GM12878 (cell line): ENCODE measurements at regions not wholly inside any gene's neighbourhood (a gene's known extent, or its start where the extent isn't known, plus 50 kb on each side); places are given as distances from the start of the nearest gene placed in this dataset.

Experiments used
- ATAC-seq: fragments of 200-7000 bp; cut with Tn5 transposase; 3 replicates; pipeline ENCODE4 v1.9.1; 2020; ENCODE audit warnings: mild to moderate bottlenecking, moderate library complexity
- BruUV-seq: library from RNA; stranded (reverse); fragments of 400-500 nt; replicated peaks from 2 replicates; lab custom pipeline; 2021; lab: Mats Ljungman, UMichigan
- CTCF ChIA-PET: fragments of 300-600 bp; sonication (Branson Sonifier 250); formaldehyde crosslinking; extraction: SDS; loops from one replicate; lab custom pipeline; 2021; ENCODE audit warnings: inconsistent platforms; lab: Yijun Ruan, JAX
- POLR2A ChIA-PET: fragments of 350-600 bp; formaldehyde crosslinking; extraction: SDS; loops from one replicate; lab custom pipeline; 2021; ENCODE audit warnings: inconsistent platforms; lab: Charles Lee
- RAD21 ChIA-PET: fragments of 300-600 bp; sonication (Branson Sonifier 250); formaldehyde crosslinking; loops from one replicate; lab custom pipeline; 2023; ENCODE audit warnings: antibody characterized with exemption; ENCODE audit not compliant: unreplicated experiment; lab: Charles Lee
- SMC1A ChIA-PET: fragments of 300-600 bp; sonication (Branson Sonifier 250); formaldehyde crosslinking; loops from one replicate; lab custom pipeline; 2023; ENCODE audit not compliant: unreplicated experiment, uncharacterized antibody; lab: Charles Lee
- DNase-seq: peaks from one replicate; pipeline ENCODE4 v3.0.0-alpha.2; 2011; ENCODE audit warnings: low read depth, low spot score
- FAIRE-seq: peaks from 3 replicates; lab custom pipeline; 2011; peaks lifted over from hg19 to GRCh38; lab: Jason Lieb, UNC
- H2AFZ ChIP-seq: 2 replicates; pipeline ENCODE4 v1.6.0; 2011; ENCODE audit warnings: low read depth, low read length, control low read depth; ENCODE audit not compliant: control insufficient read depth
- H3K27ac ChIP-seq: 2 replicates; pipeline ENCODE4 v1.5.1; 2011; ENCODE audit warnings: control low read depth; ENCODE audit not compliant: control insufficient read depth, insufficient read depth
- H3K27me3 ChIP-seq, 2 experiments: replicated peaks in 1 of 2; 2 replicates each; pipeline versions ENCODE4 v1.6.0 to v1.6.1; 2011; ENCODE audit warnings: low read length in 1 of 2; ENCODE audit not compliant: control insufficient read depth in 2 of 2, insufficient read depth in 2 of 2
- H3K36me3 ChIP-seq, 2 experiments: 2 replicates each; pipeline ENCODE4 v1.5.1; 2011; ENCODE audit warnings: low read length in 1 of 2; ENCODE audit not compliant: control insufficient read depth in 2 of 2, insufficient read depth in 2 of 2
- H3K4me1 ChIP-seq: 2 replicates; pipeline ENCODE4 v1.6.1; 2011; ENCODE audit warnings: mild to moderate bottlenecking, low read length, moderate library complexity, mixed read lengths; ENCODE audit not compliant: control insufficient read depth, insufficient read depth
- H3K4me2 ChIP-seq: 2 replicates; pipeline ENCODE4 v1.6.0; 2011; ENCODE audit warnings: control low read depth; ENCODE audit not compliant: control insufficient read depth, insufficient read depth
- H3K4me3 ChIP-seq: fragments of 200-600 bp; sonication (generic); 2 replicates; pipeline ENCODE4 v1.5.1; 2016
- H3K79me2 ChIP-seq: 2 replicates; pipeline ENCODE4 v1.6.0; 2011; ENCODE audit warnings: low read length; ENCODE audit not compliant: control insufficient read depth, insufficient read depth
- H3K9ac ChIP-seq: 2 replicates; pipeline ENCODE4 v1.8.0; 2011; ENCODE audit warnings: low read length, control low read depth, mixed read lengths; ENCODE audit not compliant: control insufficient read depth, insufficient read depth
- H3K9me3 ChIP-seq: replicated peaks from 3 replicates; pipeline ENCODE4 v1.5.1; 2011; ENCODE audit warnings: mild to moderate bottlenecking, low read length; ENCODE audit not compliant: control insufficient read depth, insufficient read depth
- H4K20me1 ChIP-seq: 2 replicates; pipeline ENCODE4 v1.6.0; 2011; ENCODE audit not compliant: control insufficient read depth, insufficient read depth
- CHD2 ChIP-seq: IDR thresholded peaks from 2 replicates; pipeline ENCODE4 v1.6.1; 2011; ENCODE audit warnings: low read depth, low read length, improper control_type of control experiment, borderline replicate concordance
- CHD4 ChIP-seq: fragments of 200-600 bp; sonication (generic); IDR thresholded peaks from 2 replicates; pipeline ENCODE4 v1.6.1; 2016; ENCODE audit warnings: mild to moderate bottlenecking
- MYC ChIP-seq: IDR thresholded peaks from 2 replicates; pipeline ENCODE4 v1.6.1; 2011; ENCODE audit warnings: mild to moderate bottlenecking, low read length, moderate library complexity, inconsistent platforms; ENCODE audit not compliant: insufficient read depth, insufficient replicate concordance, insufficient read length, severe bottlenecking
- RUNX3 ChIP-seq: IDR thresholded peaks from 2 replicates; pipeline ENCODE4 v1.6.1; 2012; ENCODE audit warnings: low read length, inconsistent platforms
- SIN3A ChIP-seq: IDR thresholded peaks from 2 replicates; pipeline ENCODE4 v1.6.1; 2012; ENCODE audit warnings: low read depth, low read length, improper control_type of control experiment
- WGBS: methylation state at CpG from one replicate; pipeline ENCODE4 v1.1.6; 2016; ENCODE audit warnings: low lambda C conversion rate; ENCODE audit not compliant: insufficient replicate concordance, insufficient coverage; ENCODE audit errors: missing lambda C conversion rate; 5-methylcytosine and 5-hydroxymethylcytosine counted together
- in situ Hi-C: fragments of 300-500 bp; cut with MboI; formaldehyde crosslinking; loops from 9 replicates; pipeline ENCODE4 v1.14.3; 2018; ENCODE audit warnings: mixed read lengths
- intact Hi-C: fragments of 100-400 bp; cut with micrococcal nuclease; formaldehyde crosslinking; loops from one replicate; pipeline ENCODE4 v1.14.2; 2022; ENCODE audit not compliant: unreplicated experiment
- TF ChIP-seq, protein P1 (sequence below): fragments of 450-650 bp; IDR thresholded peaks from 2 replicates; pipeline ENCODE4 v1.6.1; 2016; ENCODE audit warnings: mild to moderate bottlenecking, moderate library complexity, borderline replicate concordance
- TF ChIP-seq, protein P2 (sequence below): fragments of 450-650 bp; IDR thresholded peaks from 2 replicates; pipeline ENCODE4 v1.6.1; 2016; ENCODE audit warnings: mild to moderate bottlenecking
- TF ChIP-seq, protein P3 (sequence below): fragments of 450-650 bp; formaldehyde crosslinking; IDR thresholded peaks from 2 replicates; pipeline ENCODE4 v1.4.0; 2020; ENCODE audit warnings: mild to moderate bottlenecking, moderate library complexity

DNA sequence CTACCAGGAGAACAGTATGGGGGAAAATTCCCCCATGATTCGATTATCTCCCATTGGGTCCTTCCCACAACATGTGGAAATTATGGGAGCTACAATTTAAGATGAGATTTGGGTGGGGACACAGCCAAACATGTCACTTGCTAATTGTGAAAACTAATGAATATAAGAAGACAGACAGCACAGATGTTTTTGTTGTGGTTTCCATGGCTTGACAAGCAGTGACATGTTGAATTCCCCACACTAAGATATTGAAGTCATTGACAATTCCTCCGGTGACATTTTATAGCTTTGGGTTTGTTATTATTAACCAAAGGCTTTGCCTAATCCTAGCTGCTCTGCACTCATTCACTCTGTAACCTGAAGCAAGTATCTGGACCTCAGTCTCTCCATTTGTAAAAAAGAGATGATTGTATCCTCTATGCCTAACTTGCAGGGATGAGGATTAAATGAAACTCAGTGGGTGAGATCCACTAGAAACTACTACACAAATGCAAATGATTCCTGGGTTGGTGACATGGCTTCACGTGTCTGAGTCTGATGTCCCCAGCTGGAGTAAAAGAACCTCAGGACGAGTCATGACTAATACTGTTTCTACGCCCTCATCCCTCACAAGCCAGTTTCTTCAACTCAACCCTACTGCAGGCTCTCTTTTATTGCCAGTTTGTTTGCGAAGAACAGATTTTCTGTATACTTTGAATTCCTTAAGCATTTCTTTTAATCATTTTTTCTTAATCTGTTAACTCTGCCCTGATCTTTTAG is 71.6 kb downstream of the ASCL1 start:
- 45% methylated on average over 6 of the region's 6 CpGs for WGBS
- TF ChIP-seq MYC: no peak
- TF ChIP-seq, protein P1, sequence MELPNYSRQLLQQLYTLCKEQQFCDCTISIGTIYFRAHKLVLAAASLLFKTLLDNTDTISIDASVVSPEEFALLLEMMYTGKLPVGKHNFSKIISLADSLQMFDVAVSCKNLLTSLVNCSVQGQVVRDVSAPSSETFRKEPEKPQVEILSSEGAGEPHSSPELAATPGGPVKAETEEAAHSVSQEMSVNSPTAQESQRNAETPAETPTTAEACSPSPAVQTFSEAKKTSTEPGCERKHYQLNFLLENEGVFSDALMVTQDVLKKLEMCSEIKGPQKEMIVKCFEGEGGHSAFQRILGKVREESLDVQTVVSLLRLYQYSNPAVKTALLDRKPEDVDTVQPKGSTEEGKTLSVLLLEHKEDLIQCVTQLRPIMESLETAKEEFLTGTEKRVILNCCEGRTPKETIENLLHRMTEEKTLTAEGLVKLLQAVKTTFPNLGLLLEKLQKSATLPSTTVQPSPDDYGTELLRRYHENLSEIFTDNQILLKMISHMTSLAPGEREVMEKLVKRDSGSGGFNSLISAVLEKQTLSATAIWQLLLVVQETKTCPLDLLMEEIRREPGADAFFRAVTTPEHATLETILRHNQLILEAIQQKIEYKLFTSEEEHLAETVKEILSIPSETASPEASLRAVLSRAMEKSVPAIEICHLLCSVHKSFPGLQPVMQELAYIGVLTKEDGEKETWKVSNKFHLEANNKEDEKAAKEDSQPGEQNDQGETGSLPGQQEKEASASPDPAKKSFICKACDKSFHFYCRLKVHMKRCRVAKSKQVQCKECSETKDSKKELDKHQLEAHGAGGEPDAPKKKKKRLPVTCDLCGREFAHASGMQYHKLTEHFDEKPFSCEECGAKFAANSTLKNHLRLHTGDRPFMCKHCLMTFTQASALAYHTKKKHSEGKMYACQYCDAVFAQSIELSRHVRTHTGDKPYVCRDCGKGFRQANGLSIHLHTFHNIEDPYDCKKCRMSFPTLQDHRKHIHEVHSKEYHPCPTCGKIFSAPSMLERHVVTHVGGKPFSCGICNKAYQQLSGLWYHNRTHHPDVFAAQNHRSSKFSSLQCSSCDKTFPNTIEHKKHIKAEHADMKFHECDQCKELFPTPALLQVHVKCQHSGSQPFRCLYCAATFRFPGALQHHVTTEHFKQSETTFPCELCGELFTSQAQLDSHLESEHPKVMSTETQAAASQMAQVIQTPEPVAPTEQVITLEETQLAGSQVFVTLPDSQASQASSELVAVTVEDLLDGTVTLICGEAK: no peak
- TF ChIP-seq RUNX3: peak; percentile 51; the same call in 1 of the 2 replicates
- TF ChIP-seq, protein P2, sequence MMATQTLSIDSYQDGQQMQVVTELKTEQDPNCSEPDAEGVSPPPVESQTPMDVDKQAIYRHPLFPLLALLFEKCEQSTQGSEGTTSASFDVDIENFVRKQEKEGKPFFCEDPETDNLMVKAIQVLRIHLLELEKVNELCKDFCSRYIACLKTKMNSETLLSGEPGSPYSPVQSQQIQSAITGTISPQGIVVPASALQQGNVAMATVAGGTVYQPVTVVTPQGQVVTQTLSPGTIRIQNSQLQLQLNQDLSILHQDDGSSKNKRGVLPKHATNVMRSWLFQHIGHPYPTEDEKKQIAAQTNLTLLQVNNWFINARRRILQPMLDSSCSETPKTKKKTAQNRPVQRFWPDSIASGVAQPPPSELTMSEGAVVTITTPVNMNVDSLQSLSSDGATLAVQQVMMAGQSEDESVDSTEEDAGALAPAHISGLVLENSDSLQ: peak; percentile 52
- no peak for TF ChIP-seq CHD4
- no peak for TF ChIP-seq SIN3A
- TF ChIP-seq CHD2: no peak
- TF ChIP-seq, protein P3, sequence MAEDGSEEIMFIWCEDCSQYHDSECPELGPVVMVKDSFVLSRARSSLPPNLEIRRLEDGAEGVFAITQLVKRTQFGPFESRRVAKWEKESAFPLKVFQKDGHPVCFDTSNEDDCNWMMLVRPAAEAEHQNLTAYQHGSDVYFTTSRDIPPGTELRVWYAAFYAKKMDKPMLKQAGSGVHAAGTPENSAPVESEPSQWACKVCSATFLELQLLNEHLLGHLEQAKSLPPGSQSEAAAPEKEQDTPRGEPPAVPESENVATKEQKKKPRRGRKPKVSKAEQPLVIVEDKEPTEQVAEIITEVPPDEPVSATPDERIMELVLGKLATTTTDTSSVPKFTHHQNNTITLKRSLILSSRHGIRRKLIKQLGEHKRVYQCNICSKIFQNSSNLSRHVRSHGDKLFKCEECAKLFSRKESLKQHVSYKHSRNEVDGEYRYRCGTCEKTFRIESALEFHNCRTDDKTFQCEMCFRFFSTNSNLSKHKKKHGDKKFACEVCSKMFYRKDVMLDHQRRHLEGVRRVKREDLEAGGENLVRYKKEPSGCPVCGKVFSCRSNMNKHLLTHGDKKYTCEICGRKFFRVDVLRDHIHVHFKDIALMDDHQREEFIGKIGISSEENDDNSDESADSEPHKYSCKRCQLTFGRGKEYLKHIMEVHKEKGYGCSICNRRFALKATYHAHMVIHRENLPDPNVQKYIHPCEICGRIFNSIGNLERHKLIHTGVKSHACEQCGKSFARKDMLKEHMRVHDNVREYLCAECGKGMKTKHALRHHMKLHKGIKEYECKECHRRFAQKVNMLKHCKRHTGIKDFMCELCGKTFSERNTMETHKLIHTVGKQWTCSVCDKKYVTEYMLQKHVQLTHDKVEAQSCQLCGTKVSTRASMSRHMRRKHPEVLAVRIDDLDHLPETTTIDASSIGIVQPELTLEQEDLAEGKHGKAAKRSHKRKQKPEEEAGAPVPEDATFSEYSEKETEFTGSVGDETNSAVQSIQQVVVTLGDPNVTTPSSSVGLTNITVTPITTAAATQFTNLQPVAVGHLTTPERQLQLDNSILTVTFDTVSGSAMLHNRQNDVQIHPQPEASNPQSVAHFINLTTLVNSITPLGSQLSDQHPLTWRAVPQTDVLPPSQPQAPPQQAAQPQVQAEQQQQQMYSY (CRISPR knock-in tag): no peak
- H3K9me3 ChIP-seq: peaks cover 2% of the 10 kb centered on the region; the same call in 1 of the 3 replicates
- in situ Hi-C loops (no loop called here), intact Hi-C loops (no loop called here)
- ChIA-PET CTCF (interaction anchor here (1.1 to 1.4 kb wide), 3 partner anchors 11 to 519 kb away, joined by 3 to 5 read pairs (median 4); no protein-coding TSS in a partner anchor), RAD21 (interaction anchor here (0.7 to 1.5 kb wide), 4 partner anchors 13 to 152 kb away, joined by 3 read pairs; no protein-coding TSS in a partner anchor), SMC1A (interaction anchor here (1.1 to 2.1 kb wide), 5 partner anchors 8 to 19 kb away, joined by 4 to 8 read pairs (median 5); no protein-coding TSS in a partner anchor), POLR2A (no interaction called here)
- no peak for FAIRE-seq
- DNase-seq: no peak
- no peak for ATAC-seq
- no peak overlapping the region for H2AFZ ChIP-seq
- no peaks in the 10 kb centered on the region for H3K27me3 ChIP-seq
- H3K27ac ChIP-seq: no peak overlapping the region
- no peak overlapping the region for H3K4me2 ChIP-seq
- H3K4me3 ChIP-seq: no peak overlapping the region
- no peaks in the 10 kb centered on the region for H3K79me2 ChIP-seq
- H3K4me1 ChIP-seq: no peaks in the 10 kb centered on the region
- H4K20me1 ChIP-seq: no peaks in the 10 kb centered on the region
- BruUV-seq: no TSS peak
- H3K9ac ChIP-seq: no peak overlapping the region
- no peaks in the 10 kb centered on the region for H3K36me3 ChIP-seq
